Ovary (tissue), 7 donors: ENCODE measurements at regions not wholly inside any gene's neighbourhood (a gene's known extent, or its start where the extent isn't known, plus 50 kb on each side); places are given as distances from the start of the nearest gene placed in this dataset.

Experiments used
- DNase-seq, 5 donors: peaks; one replicate each; pipeline ENCODE4 v3.0.0-alpha.2; 2019 to 2020
- H3K27ac ChIP-seq, 2 donors: fragments of 200-600 bp; one replicate each; pipeline versions ENCODE4 v1.5.1 to v1.8.0; 2019 to 2022
- H3K27me3 ChIP-seq: fragments of 200-600 bp; one replicate; pipeline ENCODE4 v1.8.0; 2022
- H3K36me3 ChIP-seq: fragments of 200-600 bp; sonication (generic); one replicate; pipeline ENCODE4 v1.5.1; 2019
- H3K4me1 ChIP-seq: one replicate; pipeline ENCODE4 v1.8.1; 2013; ENCODE audit warnings: mild to moderate bottlenecking, moderate library complexity; ENCODE audit not compliant: insufficient read depth
- H3K4me3 ChIP-seq: fragments of 200-600 bp; sonication (generic); one replicate; pipeline ENCODE4 v1.5.1; 2017
- H3K9me3 ChIP-seq, 2 donors: fragments of 200-600 bp in 1 of 2; sonication (generic) in 1 of 2; one replicate each; pipeline versions ENCODE4 v1.5.1 to v1.8.1; 2013 to 2019; ENCODE audit warnings: mild to moderate bottlenecking in 1 of 2, moderate library complexity in 1 of 2
- EP300 ChIP-seq: sonication (generic); formaldehyde crosslinking; IDR thresholded peaks from one replicate; pipeline ENCODE4 v1.6.1; 2017; ENCODE audit warnings: antibody characterized with exemption
- POLR2A ChIP-seq: fragments of 450-650 bp; IDR thresholded peaks from one replicate; pipeline ENCODE4 v1.6.1; 2017; ENCODE audit warnings: antibody characterized with exemption, mild to moderate bottlenecking, moderate library complexity
- WGBS, 3 donors: extraction: QIAGEN DNeasy Blood & Tissue Kit in 1 of 3; methylation state at CpG; one replicate each; pipeline versions ENCODE4 v1.1.5 to v1.1.7; 2013 to 2017; 5-methylcytosine and 5-hydroxymethylcytosine counted together
- intact Hi-C, 4 donors: fragments of 100-400 bp; cut with DNase I; formaldehyde crosslinking; loops; one replicate each; pipeline versions ENCODE4 v1.11.0 to v1.15.1; 2022 to 2023
- TF ChIP-seq, protein P1 (sequence below), 3 donors: fragments of 450-650 bp in 2 of 3; fragments of 200-600 bp in 1 of 3; IDR thresholded peaks; one replicate each; pipeline versions ENCODE4 v1.5.1 to v1.8.0; 2016 to 2022; ENCODE audit warnings: antibody characterized with exemption in 3 of 3, mild to moderate bottlenecking in 1 of 3
- donor health status: DM: no; HTN: no; CAD: no; lungs with moderate emphysema.
- donor health status: DM: no; HTN: no; CAD: no.
- donor health status: Bipolar disorder and iron deficiency.
- donor health status: DM: no; HTN: no; CAD: no.
- donor health status: DM: yes; HTN: yes; CAD: no.

DNA sequence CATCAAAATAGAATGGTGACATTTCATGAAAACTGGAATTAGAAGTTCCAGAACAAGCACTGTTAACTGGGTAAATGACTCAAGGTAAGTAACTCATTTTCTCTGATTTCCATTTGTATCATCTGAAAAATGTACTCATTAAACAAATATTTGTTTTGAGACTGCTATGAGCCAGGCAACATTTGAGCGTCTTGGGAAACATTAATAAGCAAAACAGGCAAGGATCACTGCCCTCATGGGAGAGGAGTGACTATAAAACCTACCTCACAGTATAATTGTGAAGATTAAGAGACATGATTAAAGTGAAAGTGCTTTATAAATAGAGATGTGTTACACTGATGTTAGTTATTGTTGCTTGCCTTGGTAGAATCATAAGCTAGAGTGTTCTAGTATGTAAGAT, 711.8 kb upstream of the UBE2E2 start:
- intact Hi-C loops: no loop called here
- H3K4me1 ChIP-seq: no peaks in the 10 kb centered on the region
- WGBS, 3 donors: 8 to 22% (median 19%) methylated on average over 1 of the region's 1 CpG
- TF ChIP-seq POLR2A (no peak), EP300 (no peak)
- TF ChIP-seq, protein P1, sequence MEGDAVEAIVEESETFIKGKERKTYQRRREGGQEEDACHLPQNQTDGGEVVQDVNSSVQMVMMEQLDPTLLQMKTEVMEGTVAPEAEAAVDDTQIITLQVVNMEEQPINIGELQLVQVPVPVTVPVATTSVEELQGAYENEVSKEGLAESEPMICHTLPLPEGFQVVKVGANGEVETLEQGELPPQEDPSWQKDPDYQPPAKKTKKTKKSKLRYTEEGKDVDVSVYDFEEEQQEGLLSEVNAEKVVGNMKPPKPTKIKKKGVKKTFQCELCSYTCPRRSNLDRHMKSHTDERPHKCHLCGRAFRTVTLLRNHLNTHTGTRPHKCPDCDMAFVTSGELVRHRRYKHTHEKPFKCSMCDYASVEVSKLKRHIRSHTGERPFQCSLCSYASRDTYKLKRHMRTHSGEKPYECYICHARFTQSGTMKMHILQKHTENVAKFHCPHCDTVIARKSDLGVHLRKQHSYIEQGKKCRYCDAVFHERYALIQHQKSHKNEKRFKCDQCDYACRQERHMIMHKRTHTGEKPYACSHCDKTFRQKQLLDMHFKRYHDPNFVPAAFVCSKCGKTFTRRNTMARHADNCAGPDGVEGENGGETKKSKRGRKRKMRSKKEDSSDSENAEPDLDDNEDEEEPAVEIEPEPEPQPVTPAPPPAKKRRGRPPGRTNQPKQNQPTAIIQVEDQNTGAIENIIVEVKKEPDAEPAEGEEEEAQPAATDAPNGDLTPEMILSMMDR (IDR thresholded peaks at IDR 0.05): no peak
- no peak overlapping the region for H3K27ac ChIP-seq
- DNase-seq: no peak
- H3K27me3 ChIP-seq: no peaks in the 10 kb centered on the region
- no peaks in the 10 kb centered on the region for H3K9me3 ChIP-seq
- H3K4me3 ChIP-seq: no peak overlapping the region
- no peaks in the 10 kb centered on the region for H3K36me3 ChIP-seq

DNA sequence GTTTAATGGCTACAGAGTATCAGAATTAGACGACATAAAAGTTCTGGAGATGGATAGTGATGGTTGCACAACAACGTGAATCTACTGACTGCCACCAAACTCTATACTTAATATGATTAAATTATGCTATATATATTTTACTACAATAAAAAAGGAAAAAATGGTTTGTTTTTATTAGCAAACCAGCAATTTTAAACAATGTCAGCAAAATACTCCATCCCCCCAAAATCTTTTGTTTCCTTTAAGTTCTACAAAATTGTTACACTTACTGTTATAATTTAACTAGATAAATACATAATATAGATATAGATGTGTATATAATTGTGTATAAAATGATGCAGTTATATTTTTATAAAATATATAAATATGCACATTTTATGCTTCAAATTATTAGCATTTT, 710.8 kb upstream of the UBE2E2 start:
- no peak for DNase-seq
- H3K27ac ChIP-seq: no peak overlapping the region
- TF ChIP-seq EP300 (no peak), POLR2A (no peak)
- TF ChIP-seq, protein P1 (IDR thresholded peaks at IDR 0.05): no peak
- no peaks in the 10 kb centered on the region for H3K9me3 ChIP-seq
- H3K27me3 ChIP-seq: no peaks in the 10 kb centered on the region
- H3K36me3 ChIP-seq: no peaks in the 10 kb centered on the region
- no peak overlapping the region for H3K4me3 ChIP-seq
- WGBS, 3 donors: 94 to 99% (median 96%) methylated on average over 2 of the region's 2 CpGs
- no peaks in the 10 kb centered on the region for H3K4me1 ChIP-seq
- intact Hi-C loops: no loop called here

DNA sequence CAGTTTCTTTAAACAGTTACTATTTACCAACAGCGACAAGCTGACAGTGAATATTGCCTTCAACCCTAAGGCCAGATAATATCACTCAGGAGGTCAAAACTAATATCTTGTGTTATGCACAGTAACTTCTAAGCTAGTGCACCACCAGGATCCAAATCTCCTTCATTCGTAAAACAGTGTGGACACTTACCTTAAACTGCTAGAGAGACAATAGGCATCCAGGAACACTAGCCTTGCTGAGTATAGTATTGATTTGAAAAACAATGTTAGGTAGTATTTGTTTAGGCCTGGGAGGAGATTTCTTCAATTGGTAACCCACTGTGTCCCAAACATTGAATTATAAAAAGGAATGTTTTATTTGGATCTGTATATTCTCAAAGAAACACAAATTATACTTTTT, 707.9 kb upstream of the UBE2E2 start:
- 80 to 83% (median 81%) methylated on average over 2 of the region's 2 CpGs for WGBS, 3 donors
- Histone ChIP-seq H3K27ac (no peak overlapping the region), H3K9me3 (no peaks in the 10 kb centered on the region), H3K4me3 (no peak overlapping the region), H3K36me3 (no peaks in the 10 kb centered on the region), H3K27me3 (no peaks in the 10 kb centered on the region), H3K4me1 (no peaks in the 10 kb centered on the region)
- intact Hi-C loops: no loop called here
- no peak for TF ChIP-seq EP300
- TF ChIP-seq POLR2A: no peak
- TF ChIP-seq, protein P1 (IDR thresholded peaks at IDR 0.05): no peak
- no peak for DNase-seq

DNA sequence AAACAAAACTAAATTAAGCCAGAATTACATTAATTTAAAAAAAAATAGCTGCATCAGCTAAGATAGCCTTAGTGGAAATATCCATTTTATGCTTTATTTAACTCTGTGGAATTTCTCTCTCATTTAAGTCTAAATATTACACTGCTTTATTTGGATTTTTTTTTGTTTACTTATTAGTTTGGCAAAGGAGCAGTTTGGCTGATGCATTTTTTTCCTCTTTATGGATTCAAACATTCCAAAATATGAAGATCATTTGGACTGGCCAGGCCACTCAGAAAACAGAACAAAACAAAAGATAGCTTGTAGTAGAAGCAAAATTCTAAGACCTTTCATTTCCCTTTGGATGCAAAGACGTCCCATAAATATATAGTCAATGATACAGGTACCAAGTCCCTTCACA, 707.3 kb upstream of the UBE2E2 start:
- H3K27ac ChIP-seq: no peak overlapping the region
- intact Hi-C loops: no loop called here
- no peak overlapping the region for H3K4me3 ChIP-seq
- no peaks in the 10 kb centered on the region for H3K9me3 ChIP-seq
- DNase-seq: no peak
- TF ChIP-seq EP300: no peak
- TF ChIP-seq POLR2A: no peak
- TF ChIP-seq, protein P1 (IDR thresholded peaks at IDR 0.05): no peak
- H3K27me3 ChIP-seq: no peaks in the 10 kb centered on the region
- no peaks in the 10 kb centered on the region for H3K4me1 ChIP-seq
- H3K36me3 ChIP-seq: no peaks in the 10 kb centered on the region
- WGBS, 3 donors: 6 to 12% (median 10%) methylated on average over 1 of the region's 1 CpG

DNA sequence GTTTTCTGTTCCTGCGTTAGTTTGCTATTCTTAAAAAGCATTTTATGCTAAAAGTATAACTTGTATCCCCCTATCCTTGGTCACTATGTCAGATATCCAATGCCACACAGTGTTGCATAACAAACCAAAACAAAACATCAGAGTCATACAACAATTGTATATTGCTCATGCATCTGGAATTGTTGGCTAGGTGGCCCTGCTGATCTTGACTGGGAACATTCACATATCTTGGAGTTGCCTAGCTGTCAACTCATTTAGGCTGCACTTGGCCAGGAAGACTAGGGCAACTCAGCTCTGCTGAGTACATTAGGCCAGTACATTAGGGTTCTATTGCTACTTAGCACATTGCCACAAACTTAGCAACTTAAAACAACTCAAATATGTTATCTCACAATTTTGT, 706.5 kb upstream of the UBE2E2 start:
- H3K36me3 ChIP-seq: no peaks in the 10 kb centered on the region
- H3K27ac ChIP-seq: no peak overlapping the region
- DNase-seq: no peak
- intact Hi-C loops: no loop called here
- 85 to 94% (median 91%) methylated on average over 1 of the region's 1 CpG for WGBS, 3 donors
- H3K9me3 ChIP-seq: no peaks in the 10 kb centered on the region
- TF ChIP-seq, protein P1 (IDR thresholded peaks at IDR 0.05): no peak
- TF ChIP-seq POLR2A (no peak), EP300 (no peak)
- no peaks in the 10 kb centered on the region for H3K27me3 ChIP-seq
- H3K4me3 ChIP-seq: no peak overlapping the region
- no peaks in the 10 kb centered on the region for H3K4me1 ChIP-seq
